ENCODE measurements at regions not wholly inside any gene's neighbourhood (a gene's known extent, or its start where the extent isn't known, plus 50 kb on each side); places are given as distances from the start of the nearest gene placed in this dataset.

DNA sequence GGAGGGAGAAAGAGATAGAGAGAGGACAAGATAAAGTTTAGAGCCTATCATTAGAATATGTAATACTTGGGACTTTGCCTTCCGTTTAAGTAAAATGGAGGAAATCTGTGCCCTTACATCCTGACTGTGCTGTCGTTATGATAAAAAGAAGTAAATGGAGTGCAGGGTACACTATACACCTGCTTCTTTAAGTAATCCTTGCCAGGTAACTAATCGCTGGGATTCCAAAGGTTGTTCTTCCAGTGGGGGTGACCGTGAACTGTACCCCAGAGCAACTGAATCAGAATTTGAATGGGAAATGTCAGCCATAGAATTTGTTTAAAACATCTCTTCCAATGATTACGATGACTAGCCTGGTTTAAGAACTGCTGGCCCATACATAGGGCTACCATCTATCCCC lies 126.1 kb upstream of the EEA1 start:
- TF ChIP-seq, protein P1, sequence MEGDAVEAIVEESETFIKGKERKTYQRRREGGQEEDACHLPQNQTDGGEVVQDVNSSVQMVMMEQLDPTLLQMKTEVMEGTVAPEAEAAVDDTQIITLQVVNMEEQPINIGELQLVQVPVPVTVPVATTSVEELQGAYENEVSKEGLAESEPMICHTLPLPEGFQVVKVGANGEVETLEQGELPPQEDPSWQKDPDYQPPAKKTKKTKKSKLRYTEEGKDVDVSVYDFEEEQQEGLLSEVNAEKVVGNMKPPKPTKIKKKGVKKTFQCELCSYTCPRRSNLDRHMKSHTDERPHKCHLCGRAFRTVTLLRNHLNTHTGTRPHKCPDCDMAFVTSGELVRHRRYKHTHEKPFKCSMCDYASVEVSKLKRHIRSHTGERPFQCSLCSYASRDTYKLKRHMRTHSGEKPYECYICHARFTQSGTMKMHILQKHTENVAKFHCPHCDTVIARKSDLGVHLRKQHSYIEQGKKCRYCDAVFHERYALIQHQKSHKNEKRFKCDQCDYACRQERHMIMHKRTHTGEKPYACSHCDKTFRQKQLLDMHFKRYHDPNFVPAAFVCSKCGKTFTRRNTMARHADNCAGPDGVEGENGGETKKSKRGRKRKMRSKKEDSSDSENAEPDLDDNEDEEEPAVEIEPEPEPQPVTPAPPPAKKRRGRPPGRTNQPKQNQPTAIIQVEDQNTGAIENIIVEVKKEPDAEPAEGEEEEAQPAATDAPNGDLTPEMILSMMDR (IDR thresholded peaks at IDR 0.05; ENCODE audit: insufficient read depth, low read length, poor library complexity, severe bottlenecking), result no peak
- no peak for TF ChIP-seq EZH2phosphoT487 (conservative IDR thresholded peaks at IDR 0.05; ENCODE audit: low read length)

Data from SU-DHL-6 (cell line).